Astrocyte (in vitro differentiated cells and primary cell): ENCODE measurements at regions not wholly inside any gene's neighbourhood (a gene's known extent, or its start where the extent isn't known, plus 50 kb on each side); places are given as distances from the start of the nearest gene placed in this dataset.
A peak's percentile ranks its signal among the peaks of the same experiment; 100 is the strongest.

ENCODE experiments used
- DNase-seq: peaks from one replicate; pipeline ENCODE4 v3.0.0-alpha.2; 2010; ENCODE audit warnings: low read depth
- FAIRE-seq: peaks from 2 replicates; lab custom pipeline; 2011; peaks lifted over from hg19 to GRCh38; lab: Jason Lieb, UNC
- H2AFZ ChIP-seq: 2 replicates; pipeline ENCODE4 v1.6.0; 2012; ENCODE audit warnings: low read depth, low read length, inconsistent platforms
- H3K27ac ChIP-seq: 2 replicates; pipeline ENCODE4 v1.5.1; 2011; ENCODE audit warnings: low read depth, low read length, inconsistent platforms
- H3K27me3 ChIP-seq: 2 replicates; pipeline ENCODE4 v1.6.0; 2011; ENCODE audit warnings: low read length, inconsistent platforms; ENCODE audit not compliant: insufficient read depth
- H3K36me3 ChIP-seq: 2 replicates; pipeline ENCODE4 v1.5.1; 2011; ENCODE audit warnings: low read length, inconsistent platforms; ENCODE audit not compliant: insufficient read depth
- H3K4me1 ChIP-seq: 2 replicates; pipeline ENCODE4 v1.5.1; 2011; ENCODE audit warnings: low read length, inconsistent platforms; ENCODE audit not compliant: insufficient read depth
- H3K4me2 ChIP-seq: 2 replicates; pipeline ENCODE4 v1.6.0; 2012; ENCODE audit warnings: low read length, inconsistent platforms
- H3K4me3 ChIP-seq: 2 replicates; pipeline ENCODE4 v1.5.1; 2011; ENCODE audit warnings: low read depth, mild to moderate bottlenecking, low read length, inconsistent platforms; ENCODE audit not compliant: insufficient read depth
- H3K79me2 ChIP-seq: 2 replicates; pipeline ENCODE4 v1.6.0; 2012; ENCODE audit warnings: mild to moderate bottlenecking, low read length, inconsistent platforms; ENCODE audit not compliant: insufficient read depth
- H3K9ac ChIP-seq: 2 replicates; pipeline ENCODE4 v1.6.0; 2012; ENCODE audit warnings: mild to moderate bottlenecking, low read length, inconsistent platforms
- H3K9me3 ChIP-seq: 2 replicates; pipeline ENCODE4 v1.5.1; 2012; ENCODE audit warnings: low read depth, mild to moderate bottlenecking, low read length, inconsistent platforms; ENCODE audit not compliant: insufficient read depth
- H4K20me1 ChIP-seq: 2 replicates; pipeline ENCODE4 v1.6.0; 2012; ENCODE audit warnings: low read length, inconsistent platforms; ENCODE audit not compliant: insufficient read depth
- H3K27ac Mint-ChIP-seq: one replicate; pipeline ENCODE4 v1.8.0; 2021; ENCODE audit warnings: mild to moderate bottlenecking, mixed read lengths; ENCODE audit not compliant: unreplicated experiment
- H3K27me3 Mint-ChIP-seq: one replicate; pipeline ENCODE4 v1.8.0; 2021; ENCODE audit warnings: low read depth, mixed read lengths; ENCODE audit not compliant: unreplicated experiment
- H3K36me3 Mint-ChIP-seq: one replicate; pipeline ENCODE4 v1.8.0; 2021; ENCODE audit warnings: low read depth, mixed read lengths; ENCODE audit not compliant: unreplicated experiment
- H3K4me1 Mint-ChIP-seq: one replicate; pipeline ENCODE4 v1.8.0; 2021; ENCODE audit warnings: low read depth, mixed read lengths; ENCODE audit not compliant: unreplicated experiment
- H3K4me3 Mint-ChIP-seq: one replicate; pipeline ENCODE4 v1.8.0; 2021; ENCODE audit warnings: mild to moderate bottlenecking, moderate library complexity, mixed read lengths; ENCODE audit not compliant: unreplicated experiment
- H3K9me3 Mint-ChIP-seq: one replicate; pipeline ENCODE4 v1.8.0; 2021; ENCODE audit warnings: mild to moderate bottlenecking, mixed read lengths; ENCODE audit not compliant: unreplicated experiment
- EZH2 ChIP-seq: IDR thresholded peaks from 2 replicates; pipeline ENCODE4 v1.6.1; 2012; ENCODE audit warnings: mild to moderate bottlenecking, low read length, inconsistent platforms; ENCODE audit not compliant: insufficient read depth
- TF ChIP-seq, protein P1 (sequence below): IDR thresholded peaks from 2 replicates; pipeline ENCODE4 v1.5.1; 2011; ENCODE audit warnings: low read depth, mild to moderate bottlenecking, inconsistent platforms, low read length, moderate library complexity; ENCODE audit not compliant: insufficient read depth

DNA sequence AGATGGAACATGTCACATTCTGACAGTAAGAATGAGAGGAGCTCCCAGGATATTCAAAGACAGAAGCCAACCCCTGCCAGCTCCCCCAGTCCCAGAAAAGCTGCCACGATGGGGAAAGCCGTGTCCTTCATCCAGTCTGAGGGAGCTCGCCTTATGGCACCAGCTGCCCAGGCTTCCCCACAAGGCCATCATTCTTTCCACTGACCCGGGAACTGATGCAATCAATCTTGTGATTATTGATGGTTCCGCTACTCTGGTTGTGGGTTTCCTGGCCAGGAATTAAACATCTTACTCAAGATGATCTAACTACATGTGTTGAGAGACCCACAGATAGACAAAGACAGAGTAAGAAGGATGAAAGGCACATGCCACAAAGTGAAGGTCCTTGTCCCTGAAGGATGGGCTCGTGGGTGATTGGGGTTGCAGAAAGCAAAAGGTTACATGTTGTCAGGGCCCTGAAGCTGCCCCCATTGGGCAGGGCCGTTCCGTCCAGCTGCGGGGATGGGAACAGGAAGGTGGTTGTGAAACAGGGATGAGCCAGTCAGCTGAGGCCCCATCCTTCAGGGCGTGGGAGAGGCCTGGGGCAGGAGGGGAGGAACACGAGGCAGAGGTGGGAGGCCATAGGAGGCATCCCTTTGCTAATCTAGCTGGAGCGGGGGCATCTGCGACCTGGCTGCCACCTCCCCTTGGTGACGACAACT, 127.6 kb downstream of the OAT start:
- FAIRE-seq: no peak
- H3K4me3 ChIP-seq: no peak overlapping the region
- no peaks in the 10 kb centered on the region for H3K36me3 ChIP-seq
- H3K27me3 ChIP-seq: no peaks in the 10 kb centered on the region
- H2AFZ ChIP-seq: no peak overlapping the region
- peaks cover 5% of the 10 kb centered on the region for H3K9me3 Mint-ChIP-seq
- peaks cover 5% of the 10 kb centered on the region for H3K4me1 ChIP-seq
- peaks cover 6% of the 10 kb centered on the region for H3K4me1 Mint-ChIP-seq
- H4K20me1 ChIP-seq: no peaks in the 10 kb centered on the region
- H3K9me3 ChIP-seq: no peaks in the 10 kb centered on the region
- H3K4me3 Mint-ChIP-seq: no peak overlapping the region
- peak; percentile 16 for DNase-seq
- no peak overlapping the region for H3K4me2 ChIP-seq
- peaks cover 1% of the 10 kb centered on the region for H3K36me3 Mint-ChIP-seq
- H3K27me3 Mint-ChIP-seq: peaks cover 23% of the 10 kb centered on the region
- no peak overlapping the region for H3K27ac Mint-ChIP-seq
- no peak overlapping the region for H3K9ac ChIP-seq
- H3K79me2 ChIP-seq: no peaks in the 10 kb centered on the region
- no peak overlapping the region for H3K27ac ChIP-seq
- TF ChIP-seq, protein P1, sequence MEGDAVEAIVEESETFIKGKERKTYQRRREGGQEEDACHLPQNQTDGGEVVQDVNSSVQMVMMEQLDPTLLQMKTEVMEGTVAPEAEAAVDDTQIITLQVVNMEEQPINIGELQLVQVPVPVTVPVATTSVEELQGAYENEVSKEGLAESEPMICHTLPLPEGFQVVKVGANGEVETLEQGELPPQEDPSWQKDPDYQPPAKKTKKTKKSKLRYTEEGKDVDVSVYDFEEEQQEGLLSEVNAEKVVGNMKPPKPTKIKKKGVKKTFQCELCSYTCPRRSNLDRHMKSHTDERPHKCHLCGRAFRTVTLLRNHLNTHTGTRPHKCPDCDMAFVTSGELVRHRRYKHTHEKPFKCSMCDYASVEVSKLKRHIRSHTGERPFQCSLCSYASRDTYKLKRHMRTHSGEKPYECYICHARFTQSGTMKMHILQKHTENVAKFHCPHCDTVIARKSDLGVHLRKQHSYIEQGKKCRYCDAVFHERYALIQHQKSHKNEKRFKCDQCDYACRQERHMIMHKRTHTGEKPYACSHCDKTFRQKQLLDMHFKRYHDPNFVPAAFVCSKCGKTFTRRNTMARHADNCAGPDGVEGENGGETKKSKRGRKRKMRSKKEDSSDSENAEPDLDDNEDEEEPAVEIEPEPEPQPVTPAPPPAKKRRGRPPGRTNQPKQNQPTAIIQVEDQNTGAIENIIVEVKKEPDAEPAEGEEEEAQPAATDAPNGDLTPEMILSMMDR: no peak
- TF ChIP-seq EZH2: no peak

- Histone ChIP-seq H3K4me3 (no peak overlapping the region), H3K36me3 (no peaks in the 10 kb centered on the region), H3K27me3 (no peaks in the 10 kb centered on the region), H3K4me1 (peaks cover 5% of the 10 kb centered on the region), H3K9ac (no peak overlapping the region), H3K27ac (no peak overlapping the region), H4K20me1 (no peaks in the 10 kb centered on the region), H3K4me2 (peak overlapping the region; percentile 34), H2AFZ (no peak overlapping the region), H3K79me2 (no peaks in the 10 kb centered on the region), H3K9me3 (no peaks in the 10 kb centered on the region)
- peaks cover 28% of the 10 kb centered on the region for H3K27me3 Mint-ChIP-seq
- H3K4me3 Mint-ChIP-seq: no peak overlapping the region
- H3K36me3 Mint-ChIP-seq: no peaks in the 10 kb centered on the region
- no peak for FAIRE-seq
- TF ChIP-seq, protein P1: no peak
- TF ChIP-seq EZH2: no peak
- H3K27ac Mint-ChIP-seq: no peak overlapping the region
- DNase-seq: peak; percentile 60
- H3K9me3 Mint-ChIP-seq: peaks cover 5% of the 10 kb centered on the region
- H3K4me1 Mint-ChIP-seq: peaks cover 6% of the 10 kb centered on the region
These were observed 128.6 kb downstream of the OAT start for GRCh38 chr10:124289851-124290795.
